NCI-H1048 (cell line): ENCODE measurements at regions not wholly inside any gene's neighbourhood (a gene's known extent, or its start where the extent isn't known, plus 50 kb on each side); places are given as distances from the start of the nearest gene placed in this dataset.
"Not testable (repeated sequence)": the region's sequence is repeated elsewhere in the genome, so short reads cannot be mapped to it uniquely, and the experiment has no call there.

Experiments
- DNase-seq: peaks from one replicate; lab custom pipeline; 2025; lab: John Stamatoyannopoulos, UW

DNA sequence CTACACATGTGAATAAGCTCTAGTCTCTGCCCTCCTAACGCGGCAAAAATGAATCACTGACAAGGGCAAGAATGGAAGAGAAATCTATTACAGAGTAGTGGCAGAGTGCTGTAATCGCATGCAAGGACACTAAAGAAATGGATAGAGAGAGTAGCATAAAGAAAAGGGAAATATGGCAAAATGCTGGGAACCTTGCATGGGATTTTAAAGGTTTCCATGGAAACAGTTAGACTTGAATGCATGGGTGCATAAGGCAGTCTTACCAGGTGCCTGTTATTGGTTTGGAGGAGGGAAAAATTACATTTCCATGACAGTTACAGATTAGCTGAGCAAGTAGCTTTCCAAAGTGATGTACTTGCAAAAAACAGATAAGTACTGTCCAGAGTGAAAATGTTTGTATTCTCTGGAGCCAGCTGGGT is 233.4 kb downstream of the PTN start:
- no peak for DNase-seq

GRCh38 chr7:137107802-137108201 is 235.7 kb downstream of the PTN start:
- DNase-seq = not testable (repeated sequence)

GRCh38 chr7:137103526-137103925 is 235.1 kb downstream of the CHRM2 start:
- not testable (repeated sequence) for DNase-seq

- DNase-seq = no peak
These were observed 228.7 kb downstream of the CHRM2 start for GRCh38 chr7:137097111-137097510.

GRCh38 chr7:137096607-137097006 is 228.2 kb downstream of the CHRM2 start:
- DNase-seq = no peak

GRCh38 chr7:137093198-137093597 is 224.7 kb downstream of the CHRM2 start:
- no peak for DNase-seq

GRCh38 chr7:137091396-137091795 is 222.9 kb downstream of the CHRM2 start:
- no peak for DNase-seq

DNA sequence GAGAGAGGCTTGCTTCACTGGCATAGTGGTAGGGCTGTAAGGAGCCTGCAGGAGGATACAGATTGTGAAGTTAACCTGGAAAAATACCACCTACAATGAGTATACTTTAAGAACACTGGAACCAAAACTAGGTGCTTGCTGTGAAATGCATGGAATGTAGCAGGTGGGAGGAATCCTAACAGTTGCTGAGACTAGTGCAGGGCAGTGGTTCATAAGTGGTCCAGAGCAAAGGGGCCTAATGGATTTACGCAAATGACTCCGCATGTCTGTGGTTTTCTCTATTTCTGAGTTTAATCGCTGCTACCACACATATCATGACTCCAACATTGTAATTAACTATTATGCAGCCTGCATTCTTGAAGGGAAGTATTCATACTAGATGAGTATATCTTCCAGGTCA is 218.4 kb downstream of the CHRM2 start:
- no peak for DNase-seq

GRCh38 chr7:137084607-137085380 is 216.3 kb downstream of the CHRM2 start:
- DNase-seq = no peak

- DNase-seq = no peak
These were observed 213.9 kb downstream of the CHRM2 start for GRCh38 chr7:137082391-137082790.

- DNase-seq = no peak
These were observed 213.1 kb downstream of the CHRM2 start for GRCh38 chr7:137081321-137082093.

DNA sequence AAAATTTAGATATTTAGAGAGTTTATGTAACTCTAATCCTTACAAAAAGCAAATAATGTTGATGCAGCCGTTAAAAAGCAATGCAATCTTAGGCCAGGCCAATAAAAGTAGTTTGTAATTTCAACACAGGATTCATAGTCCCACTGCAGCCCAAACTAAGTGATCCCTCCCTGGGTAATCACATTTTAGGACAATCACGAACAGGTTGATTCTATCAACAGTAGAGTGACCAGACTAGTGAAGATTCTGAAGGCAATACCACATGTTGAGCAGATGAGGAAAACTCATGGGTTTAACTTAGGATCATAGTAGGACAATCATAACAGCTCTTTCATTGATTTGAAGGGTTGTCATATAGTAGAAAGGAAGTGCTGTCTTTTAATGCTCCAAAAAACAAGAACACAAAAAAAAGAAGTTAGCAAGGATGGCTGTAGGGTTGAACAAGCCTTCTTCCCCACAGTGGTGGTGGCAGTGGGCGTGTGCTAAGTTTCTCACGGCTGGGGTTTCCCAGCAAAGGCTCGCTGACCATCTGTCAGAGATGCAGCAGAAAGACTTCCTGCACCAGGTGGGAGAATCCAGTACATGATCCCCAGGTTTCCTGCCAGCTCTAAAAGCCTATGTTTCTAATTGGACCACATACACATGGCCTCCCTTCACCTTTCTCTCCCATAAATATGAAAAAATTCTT is 212.2 kb downstream of the CHRM2 start:
- DNase-seq = no peak

DNA sequence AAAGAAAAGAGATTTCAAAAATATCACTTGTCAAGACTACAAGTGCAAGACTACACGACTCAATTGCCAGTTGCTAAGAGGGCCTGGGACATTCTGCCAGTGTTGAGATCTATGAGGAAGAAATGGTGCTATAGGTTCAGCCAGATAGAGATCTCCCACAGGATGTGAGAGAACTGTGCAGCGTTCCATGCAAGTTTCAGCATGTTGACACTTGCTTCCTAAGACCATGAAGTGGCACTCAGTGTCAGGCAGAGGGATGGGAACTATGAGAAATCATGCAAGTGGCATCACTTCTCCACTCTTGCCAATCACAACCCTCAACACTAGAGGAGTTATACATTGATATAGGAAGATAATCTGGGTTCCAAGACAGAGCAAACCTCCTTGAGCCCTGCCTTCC is 210.3 kb downstream of the CHRM2 start:
- DNase-seq = no peak

DNA sequence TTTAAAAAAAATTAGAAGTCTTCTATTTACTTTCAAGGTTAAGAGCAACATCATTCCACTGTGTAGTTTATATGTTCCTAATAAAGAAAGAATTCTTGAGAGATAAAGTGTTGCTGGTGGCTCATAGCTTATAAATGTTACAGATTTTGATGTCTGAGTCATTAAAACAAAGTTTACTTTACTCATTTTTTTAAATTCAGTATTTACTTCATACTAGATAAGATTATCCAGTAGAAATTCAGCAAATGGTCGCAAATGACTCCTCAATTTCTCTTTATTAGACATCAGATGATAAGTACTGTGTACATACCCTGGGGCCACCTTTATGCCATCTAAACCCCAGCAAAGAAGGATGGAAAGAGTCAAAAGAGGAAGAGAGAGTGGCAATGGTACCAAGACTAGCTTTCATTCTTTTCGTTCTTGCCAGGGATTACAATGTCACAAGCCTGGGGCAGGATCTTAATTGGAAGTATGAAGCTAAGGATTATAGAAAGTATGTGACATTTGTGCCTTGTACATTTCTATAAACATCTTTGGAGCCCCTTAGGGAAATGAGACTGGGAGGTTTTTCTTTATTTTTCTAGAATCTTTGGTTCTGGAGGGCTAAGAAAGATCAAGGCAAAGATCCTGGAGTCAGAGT is 206.1 kb downstream of the CHRM2 start:
- no peak for DNase-seq

DNA sequence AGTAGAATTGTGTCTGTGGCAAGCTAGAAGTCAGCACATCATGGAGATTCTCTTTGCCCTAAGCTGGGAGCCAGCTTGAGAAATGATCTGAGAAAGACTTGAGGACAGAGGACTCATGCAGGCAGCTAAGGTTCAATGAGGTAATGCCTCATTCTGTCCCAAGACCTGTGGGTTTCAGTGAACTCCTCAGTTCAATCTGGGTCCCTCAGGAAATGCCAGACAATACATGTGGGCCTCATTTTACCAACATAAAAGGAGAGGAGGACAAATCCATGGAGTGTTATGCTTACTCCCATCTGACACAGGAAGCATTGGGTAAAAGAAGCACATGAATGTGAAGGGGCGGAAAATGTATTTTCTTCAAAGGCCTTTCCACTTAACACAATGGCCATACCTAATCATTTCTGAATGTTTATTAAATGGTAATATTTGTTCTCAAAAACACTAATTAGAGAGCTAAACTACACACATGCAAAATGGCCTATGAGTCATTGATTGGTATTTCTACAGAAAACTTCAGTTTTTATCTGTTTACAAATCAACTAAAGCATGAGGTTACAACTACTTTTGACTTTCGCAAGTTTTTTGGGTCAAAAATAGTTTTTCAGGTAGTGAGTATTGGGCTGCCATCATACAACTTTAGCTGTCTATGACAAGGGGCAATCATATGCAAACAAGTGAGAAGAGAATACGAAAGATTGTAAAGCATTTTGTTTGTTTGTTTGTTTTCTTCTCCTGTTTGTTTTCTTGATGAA is 205.3 kb downstream of the CHRM2 start:
- no peak for DNase-seq
